Vagina (tissue), 2 donors: ENCODE measurements at regions not wholly inside any gene's neighbourhood (a gene's known extent, or its start where the extent isn't known, plus 50 kb on each side); places are given as distances from the start of the nearest gene placed in this dataset.

Experiments used
- CTCF ChIP-seq, 3 experiments: fragments of 450-650 bp in 2 of 3; fragments of 200-600 bp in 1 of 3; sonication (generic) in 1 of 3; IDR thresholded peaks; one replicate each; pipeline ENCODE4 v1.5.1; 2017 to 2019; ENCODE audit warnings: antibody characterized with exemption in 3 of 3, mild to moderate bottlenecking in 2 of 3, moderate library complexity in 2 of 3
- POLR2A ChIP-seq, 2 donors: fragments of 450-650 bp; IDR thresholded peaks; one replicate each; pipeline ENCODE4 v1.6.1; 2017; ENCODE audit warnings: antibody characterized with exemption in 2 of 2, mild to moderate bottlenecking in 2 of 2, moderate library complexity in 2 of 2
- POLR2AphosphoS5 ChIP-seq, 2 donors: sonication (generic); formaldehyde crosslinking; IDR thresholded peaks; one replicate each; pipeline ENCODE4 v1.9.0; 2017; ENCODE audit warnings: antibody characterized with exemption in 2 of 2, mild to moderate bottlenecking in 2 of 2, low read depth in 1 of 2; ENCODE audit not compliant: insufficient read depth in 1 of 2

DNA sequence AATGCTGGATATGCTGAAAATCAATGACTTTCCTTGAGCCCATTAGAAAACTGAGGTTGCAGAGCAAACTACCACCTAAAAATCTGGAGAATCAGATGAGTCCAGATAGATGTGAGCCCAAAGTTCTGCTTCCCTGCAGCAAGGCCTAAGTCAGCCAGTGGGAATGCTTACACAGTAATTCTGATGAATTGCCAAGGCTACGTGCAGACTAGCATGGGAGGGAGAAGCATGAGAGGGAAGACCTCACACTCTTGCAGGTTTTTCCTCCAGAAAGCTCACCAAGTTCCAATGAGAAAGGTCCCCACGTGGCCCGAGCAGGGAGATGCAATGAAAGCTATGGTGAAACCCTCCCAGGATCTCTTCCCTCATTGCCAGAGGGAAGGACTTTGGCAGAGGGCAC, 104.8 kb upstream of the SIRPA start:
- TF ChIP-seq POLR2AphosphoS5 (IDR thresholded peaks at IDR 0.05; ENCODE audit: insufficient read depth in 1 of 2, low read depth in 1 of 2) (no peak), CTCF (IDR thresholded peaks at IDR 0.05) (no peak), POLR2A (IDR thresholded peaks at IDR 0.05) (no peak)
